ENCODE measurements at regions not wholly inside any gene's neighbourhood (a gene's known extent, or its start where the extent isn't known, plus 50 kb on each side); places are given as distances from the start of the nearest gene placed in this dataset.

- H3K27me3 ChIP-seq (replicated peaks in 1 of 2; ENCODE audit: control insufficient read depth in 2 of 2, extremely low read depth in 1 of 2, insufficient read depth in 2 of 2, low read length in 1 of 2): peaks cover 0 to 31% of the 10 kb centered on the region in 2 experiments
- Mint-ChIP-seq H3K4me1 (no peaks in the 10 kb centered on the region), H3K27me3 (peaks cover 32 to 47% of the 10 kb centered on the region in 2 donors), H3K36me3 (no peaks in the 10 kb centered on the region), H3K9me3 (no peaks in the 10 kb centered on the region), H3K27ac (no peak overlapping the region), H3K4me3 (no peak overlapping the region)
- no peak overlapping the region for H3K27ac ChIP-seq (ENCODE audit: low read length)
- POLR2A ChIA-PET: no interaction called here
- H3K9me3 ChIP-seq: no peaks in the 10 kb centered on the region
- DNase-seq: no peak
- 95% methylated on average over 4 of the region's 8 CpGs for WGBS (ENCODE audit: insufficient coverage)
- CTCF ChIA-PET: no interaction called here
- H3K4me3 ChIP-seq (ENCODE audit: control insufficient read depth in 1 of 2, extremely low read depth in 1 of 2, low read length in 1 of 2): no peak overlapping the region
- ATAC-seq (replicated peaks in 1 of 4): no peak
- H3K4me1 ChIP-seq (ENCODE audit: control insufficient read depth in 1 of 2, extremely low read depth in 1 of 2, insufficient read depth in 2 of 2, low read length in 2 of 2): no peaks in the 10 kb centered on the region
- no peaks in the 10 kb centered on the region for H3K36me3 ChIP-seq (ENCODE audit: control insufficient read depth in 2 of 2, extremely low read depth in 1 of 2, insufficient read depth in 1 of 2, low read length in 1 of 2)
Measured at GRCh38 chr9:88813638-88814209, 177.5 kb upstream of the S1PR3 start.

- Histone ChIP-seq H3K27me3 (replicated peaks in 1 of 2; ENCODE audit: control insufficient read depth in 2 of 2, extremely low read depth in 1 of 2, insufficient read depth in 2 of 2, low read length in 1 of 2) (peaks cover 0 to 31% of the 10 kb centered on the region in 2 experiments), H3K4me1 (ENCODE audit: control insufficient read depth in 1 of 2, extremely low read depth in 1 of 2, insufficient read depth in 2 of 2, low read length in 2 of 2) (no peaks in the 10 kb centered on the region), H3K4me3 (ENCODE audit: control insufficient read depth in 1 of 2, extremely low read depth in 1 of 2, low read length in 1 of 2) (no peak overlapping the region), H3K27ac (ENCODE audit: low read length) (no peak overlapping the region), H3K36me3 (ENCODE audit: control insufficient read depth in 2 of 2, extremely low read depth in 1 of 2, insufficient read depth in 1 of 2, low read length in 1 of 2) (no peaks in the 10 kb centered on the region), H3K9me3 (no peaks in the 10 kb centered on the region)
- DNase-seq (no peak), ATAC-seq (replicated peaks in 1 of 4) (no peak)
- H3K4me1 Mint-ChIP-seq: no peaks in the 10 kb centered on the region
- 67% methylated on average over 1 of the region's 4 CpGs for WGBS (ENCODE audit: insufficient coverage)
- CTCF ChIA-PET: no interaction called here
- no peaks in the 10 kb centered on the region for H3K36me3 Mint-ChIP-seq
- H3K4me3 Mint-ChIP-seq: no peak overlapping the region
- H3K9me3 Mint-ChIP-seq: no peaks in the 10 kb centered on the region
- peaks cover 30 to 41% of the 10 kb centered on the region in 2 donors for H3K27me3 Mint-ChIP-seq
- POLR2A ChIA-PET: no interaction called here
- no peak overlapping the region for H3K27ac Mint-ChIP-seq
Measured at GRCh38 chr9:88814577-88814976, 176.7 kb upstream of the S1PR3 start.

GRCh38 chr9:88816141-88816540 is 175.1 kb upstream of the S1PR3 start:
- DNase-seq: no peak
- 27% methylated on average over 7 of the region's 9 CpGs for WGBS (ENCODE audit: insufficient coverage)
- Histone ChIP-seq H3K4me1 (ENCODE audit: control insufficient read depth in 1 of 2, extremely low read depth in 1 of 2, insufficient read depth in 2 of 2, low read length in 2 of 2) (no peaks in the 10 kb centered on the region), H3K4me3 (ENCODE audit: control insufficient read depth in 1 of 2, extremely low read depth in 1 of 2, low read length in 1 of 2) (no peak overlapping the region), H3K27ac (ENCODE audit: low read length) (no peak overlapping the region), H3K27me3 (replicated peaks in 1 of 2; ENCODE audit: control insufficient read depth in 2 of 2, extremely low read depth in 1 of 2, insufficient read depth in 2 of 2, low read length in 1 of 2) (peaks cover 0 to 25% of the 10 kb centered on the region in 2 experiments), H3K36me3 (ENCODE audit: control insufficient read depth in 2 of 2, extremely low read depth in 1 of 2, insufficient read depth in 1 of 2, low read length in 1 of 2) (no peaks in the 10 kb centered on the region), H3K9me3 (no peaks in the 10 kb centered on the region)
- Mint-ChIP-seq H3K27me3 (peaks cover 21 to 32% of the 10 kb centered on the region in 2 donors), H3K4me1 (no peaks in the 10 kb centered on the region), H3K27ac (no peak overlapping the region), H3K4me3 (no peak overlapping the region), H3K36me3 (no peaks in the 10 kb centered on the region), H3K9me3 (no peaks in the 10 kb centered on the region)
- no peak for ATAC-seq (replicated peaks in 1 of 4)
- POLR2A ChIA-PET: no interaction called here
- CTCF ChIA-PET: interaction anchor here in 1 of 2 donors (0.6 kb wide), 1 partner anchor 19 kb away, joined by 3 read pairs; no protein-coding TSS in a partner anchor

GRCh38 chr9:88816591-88816990 is 174.7 kb upstream of the S1PR3 start:
- Histone ChIP-seq H3K36me3 (ENCODE audit: control insufficient read depth in 2 of 2, extremely low read depth in 1 of 2, insufficient read depth in 1 of 2, low read length in 1 of 2) (peaks cover 0 to under 1% of the 10 kb centered on the region in 2 donors), H3K4me1 (ENCODE audit: control insufficient read depth in 1 of 2, extremely low read depth in 1 of 2, insufficient read depth in 2 of 2, low read length in 2 of 2) (no peaks in the 10 kb centered on the region), H3K4me3 (ENCODE audit: control insufficient read depth in 1 of 2, extremely low read depth in 1 of 2, low read length in 1 of 2) (no peak overlapping the region), H3K9me3 (no peaks in the 10 kb centered on the region), H3K27ac (ENCODE audit: low read length) (no peak overlapping the region), H3K27me3 (replicated peaks in 1 of 2; ENCODE audit: control insufficient read depth in 2 of 2, extremely low read depth in 1 of 2, insufficient read depth in 2 of 2, low read length in 1 of 2) (peaks cover 0 to 25% of the 10 kb centered on the region in 2 experiments)
- ChIA-PET CTCF (interaction anchor here in 1 of 2 donors (0.6 kb wide), 1 partner anchor 19 kb away, joined by 3 read pairs; no protein-coding TSS in a partner anchor), POLR2A (no interaction called here)
- DNase-seq (no peak), ATAC-seq (replicated peaks in 1 of 4) (no peak)
- H3K27ac Mint-ChIP-seq: no peak overlapping the region
- no peak overlapping the region for H3K4me3 Mint-ChIP-seq
- 83% methylated on average over 3 of the region's 3 CpGs for WGBS (ENCODE audit: insufficient coverage)
- peaks cover 20 to 29% of the 10 kb centered on the region in 2 donors for H3K27me3 Mint-ChIP-seq
- no peaks in the 10 kb centered on the region for H3K4me1 Mint-ChIP-seq
- no peaks in the 10 kb centered on the region for H3K9me3 Mint-ChIP-seq
- H3K36me3 Mint-ChIP-seq: no peaks in the 10 kb centered on the region

GRCh38 chr9:88817628-88818027 is 173.6 kb upstream of the S1PR3 start:
- ATAC-seq (replicated peaks in 1 of 4): no peak
- 83% methylated on average over 5 of the region's 7 CpGs for whole genome bisulfite sequencing (ENCODE audit: insufficient coverage)
- Mint-ChIP-seq H3K4me1 (no peaks in the 10 kb centered on the region), H3K27ac (no peak overlapping the region), H3K4me3 (no peak overlapping the region), H3K36me3 (no peaks in the 10 kb centered on the region), H3K9me3 (no peaks in the 10 kb centered on the region), H3K27me3 (peaks cover 19 to 24% of the 10 kb centered on the region in 2 donors)
- no peak for DNase-seq
- H3K36me3 ChIP-seq (ENCODE audit: control insufficient read depth in 2 of 2, extremely low read depth in 1 of 2, insufficient read depth in 1 of 2, low read length in 1 of 2): peaks cover 0 to 3% of the 10 kb centered on the region in 2 donors
- ChIA-PET CTCF (no interaction called here), POLR2A (no interaction called here)
- no peaks in the 10 kb centered on the region for H3K4me1 ChIP-seq (ENCODE audit: control insufficient read depth in 1 of 2, extremely low read depth in 1 of 2, insufficient read depth in 2 of 2, low read length in 2 of 2)
- H3K4me3 ChIP-seq (ENCODE audit: control insufficient read depth in 1 of 2, extremely low read depth in 1 of 2, low read length in 1 of 2): no peak overlapping the region
- H3K27ac ChIP-seq (ENCODE audit: low read length): no peak overlapping the region
- peaks cover 0 to 30% of the 10 kb centered on the region in 2 experiments for H3K27me3 ChIP-seq (replicated peaks in 1 of 2; ENCODE audit: control insufficient read depth in 2 of 2, extremely low read depth in 1 of 2, insufficient read depth in 2 of 2, low read length in 1 of 2)
- H3K9me3 ChIP-seq: no peaks in the 10 kb centered on the region

GRCh38 chr9:88818495-88819201 is 172.6 kb upstream of the S1PR3 start:
- H3K4me3 Mint-ChIP-seq: no peak overlapping the region
- Histone ChIP-seq H3K27me3 (replicated peaks in 1 of 2; ENCODE audit: control insufficient read depth in 2 of 2, extremely low read depth in 1 of 2, insufficient read depth in 2 of 2, low read length in 1 of 2) (peaks cover 0 to 31% of the 10 kb centered on the region in 2 experiments), H3K4me1 (ENCODE audit: control insufficient read depth in 1 of 2, extremely low read depth in 1 of 2, insufficient read depth in 2 of 2, low read length in 2 of 2) (no peaks in the 10 kb centered on the region), H3K36me3 (ENCODE audit: control insufficient read depth in 2 of 2, extremely low read depth in 1 of 2, insufficient read depth in 1 of 2, low read length in 1 of 2) (peaks cover 0 to 3% of the 10 kb centered on the region in 2 donors), H3K27ac (ENCODE audit: low read length) (no peak overlapping the region), H3K4me3 (ENCODE audit: control insufficient read depth in 1 of 2, extremely low read depth in 1 of 2, low read length in 1 of 2) (no peak overlapping the region), H3K9me3 (no peaks in the 10 kb centered on the region)
- H3K27me3 Mint-ChIP-seq: peaks cover 19 to 28% of the 10 kb centered on the region in 2 donors
- no peaks in the 10 kb centered on the region for H3K36me3 Mint-ChIP-seq
- no peaks in the 10 kb centered on the region for H3K9me3 Mint-ChIP-seq
- POLR2A ChIA-PET: no interaction called here
- no peak overlapping the region for H3K27ac Mint-ChIP-seq
- WGBS (ENCODE audit: insufficient coverage): 63% methylated on average over 5 of the region's 11 CpGs
- ATAC-seq (replicated peaks in 1 of 4) (no peak), DNase-seq (no peak)
- CTCF ChIA-PET: no interaction called here
- H3K4me1 Mint-ChIP-seq: no peaks in the 10 kb centered on the region

Data from T-cell (primary cell).